HEK293T (cell line): ENCODE measurements at regions not wholly inside any gene's neighbourhood (a gene's known extent, or its start where the extent isn't known, plus 50 kb on each side); places are given as distances from the start of the nearest gene placed in this dataset.
A peak's percentile ranks its signal among the peaks of the same experiment; 100 is the strongest.

Experiments
- CTCF ChIA-PET: fragments of 350-600 bp; formaldehyde crosslinking; extraction: SDS; loops from one replicate; lab custom pipeline; 2021; ENCODE audit warnings: antibody characterized with exemption, inconsistent platforms; lab: Yijun Ruan, JAX
- POLR2A ChIA-PET: fragments of 350-600 bp; formaldehyde crosslinking; extraction: SDS; loops from one replicate; lab custom pipeline; 2020; ENCODE audit warnings: antibody characterized with exemption, inconsistent platforms; lab: Yijun Ruan, JAX
- DNase-seq: peaks from one replicate; pipeline ENCODE4 v3.0.0; 2012; ENCODE audit warnings: mixed read lengths; ENCODE audit errors: extremely low spot score
- ARNT ChIP-seq: fragments of 450-650 bp; IDR thresholded peaks from 2 replicates; pipeline ENCODE4 v1.6.1; 2017; ENCODE audit warnings: mild to moderate bottlenecking
- BHLHE40 ChIP-seq: fragments of 450-650 bp; IDR thresholded peaks from 2 replicates; pipeline ENCODE4 v1.6.1; 2016; ENCODE audit warnings: mild to moderate bottlenecking, moderate library complexity, borderline replicate concordance
- CTBP1 ChIP-seq: fragments of 450-650 bp; IDR thresholded peaks from 2 replicates; pipeline ENCODE4 v1.6.1; 2016; ENCODE audit warnings: borderline replicate concordance
- ELF4 ChIP-seq: fragments of 450-650 bp; IDR thresholded peaks from 2 replicates; pipeline ENCODE4 v1.6.1; 2017; ENCODE audit warnings: antibody characterized with exemption
- FOXA1 ChIP-seq: fragments of 450-650 bp; IDR thresholded peaks from 2 replicates; pipeline ENCODE4 v1.6.1; 2016; ENCODE audit warnings: mild to moderate bottlenecking
- FOXK2 ChIP-seq: fragments of 450-650 bp; IDR thresholded peaks from 2 replicates; pipeline ENCODE4 v1.6.1; 2016; ENCODE audit warnings: mild to moderate bottlenecking
- FOXM1 ChIP-seq: fragments of 450-650 bp; IDR thresholded peaks from 2 replicates; pipeline ENCODE4 v1.6.1; 2017; ENCODE audit warnings: mild to moderate bottlenecking, borderline replicate concordance
- HDGF ChIP-seq: fragments of 450-650 bp; IDR thresholded peaks from 2 replicates; pipeline ENCODE4 v1.6.1; 2017; ENCODE audit warnings: antibody characterized with exemption, borderline replicate concordance
- L3MBTL2 ChIP-seq: fragments of 450-650 bp; conservative IDR thresholded peaks from 2 replicates; pipeline ENCODE4 v1.6.1; 2016; ENCODE audit warnings: mild to moderate bottlenecking
- LEF1 ChIP-seq: fragments of 450-650 bp; IDR thresholded peaks from 2 replicates; pipeline ENCODE4 v1.6.1; 2017; ENCODE audit warnings: mild to moderate bottlenecking, borderline replicate concordance
- NFRKB ChIP-seq: fragments of 450-650 bp; IDR thresholded peaks from 2 replicates; pipeline ENCODE4 v1.6.1; 2016; ENCODE audit warnings: mild to moderate bottlenecking, moderate library complexity
- PKNOX1 ChIP-seq: fragments of 450-650 bp; IDR thresholded peaks from 2 replicates; pipeline ENCODE4 v1.6.1; 2016
- SP1 ChIP-seq: fragments of 450-650 bp; IDR thresholded peaks from 2 replicates; pipeline ENCODE4 v1.6.1; 2017
- SUZ12 ChIP-seq: fragments of 450-650 bp; IDR thresholded peaks from 2 replicates; pipeline ENCODE4 v1.6.1; 2016; ENCODE audit warnings: mild to moderate bottlenecking
- TARDBP ChIP-seq: fragments of 450-650 bp; IDR thresholded peaks from 2 replicates; pipeline ENCODE4 v1.6.1; 2016
- ZNF384 ChIP-seq: fragments of 450-650 bp; IDR thresholded peaks from 2 replicates; pipeline ENCODE4 v1.6.1; 2016

GRCh38 chr10:21175797-21176196 is 278.7 kb upstream of the NEBL start:
- ChIA-PET POLR2A (no interaction called here), CTCF (no interaction called here)
- DNase-seq: no peak
- TF ChIP-seq SUZ12 (no peak), FOXM1 (no peak), HDGF (no peak), LEF1 (no peak), L3MBTL2 (no peak), TARDBP (no peak), PKNOX1 (no peak), ELF4 (no peak), FOXK2 (no peak), SP1 (no peak), NFRKB (no peak), ZNF384 (no peak), FOXA1 (no peak)

DNA sequence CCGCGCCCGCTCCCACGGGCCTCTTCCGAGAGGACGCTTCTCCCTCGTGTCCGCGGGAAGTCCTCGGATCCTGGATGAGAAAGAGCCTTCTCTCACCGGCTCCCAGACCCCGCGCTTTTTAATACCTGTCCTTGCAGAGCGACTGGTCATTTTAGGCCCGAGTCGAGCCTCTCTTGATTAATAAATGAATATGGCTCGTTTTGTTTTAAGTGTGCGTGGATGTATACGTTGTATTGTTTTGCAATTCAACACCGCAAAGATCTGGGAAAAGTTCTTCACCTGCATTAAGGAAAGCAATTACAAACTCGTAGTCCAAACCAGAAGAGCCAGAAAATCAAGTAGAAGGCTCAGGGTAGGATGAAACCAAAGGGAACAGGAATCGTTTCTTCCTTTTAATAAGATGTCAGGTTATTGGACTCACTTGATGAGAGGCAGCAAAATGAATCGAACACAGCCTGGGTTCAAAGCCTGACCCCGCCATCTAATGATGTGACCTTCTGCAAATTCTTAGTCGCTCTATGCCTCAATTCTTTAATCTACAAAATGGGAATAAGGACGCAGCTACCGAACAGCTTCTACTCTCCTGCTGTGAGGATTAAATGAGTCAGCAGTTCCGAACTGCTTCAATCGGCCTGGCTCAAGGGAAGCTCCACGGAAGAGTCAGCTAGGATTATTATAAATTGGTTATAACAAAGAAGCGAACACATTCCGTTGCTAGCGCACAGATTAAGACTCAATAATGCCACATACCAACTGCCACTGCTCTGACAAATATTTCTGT is 277.8 kb upstream of the NEBL start:
- TF ChIP-seq L3MBTL2: no peak
- TF ChIP-seq SP1: no peak
- no peak for TF ChIP-seq ARNT
- TF ChIP-seq ELF4: no peak
- no peak for TF ChIP-seq FOXM1
- no peak for TF ChIP-seq NFRKB
- no peak for DNase-seq
- CTCF ChIA-PET: no interaction called here
- POLR2A ChIA-PET: no interaction called here

DNA sequence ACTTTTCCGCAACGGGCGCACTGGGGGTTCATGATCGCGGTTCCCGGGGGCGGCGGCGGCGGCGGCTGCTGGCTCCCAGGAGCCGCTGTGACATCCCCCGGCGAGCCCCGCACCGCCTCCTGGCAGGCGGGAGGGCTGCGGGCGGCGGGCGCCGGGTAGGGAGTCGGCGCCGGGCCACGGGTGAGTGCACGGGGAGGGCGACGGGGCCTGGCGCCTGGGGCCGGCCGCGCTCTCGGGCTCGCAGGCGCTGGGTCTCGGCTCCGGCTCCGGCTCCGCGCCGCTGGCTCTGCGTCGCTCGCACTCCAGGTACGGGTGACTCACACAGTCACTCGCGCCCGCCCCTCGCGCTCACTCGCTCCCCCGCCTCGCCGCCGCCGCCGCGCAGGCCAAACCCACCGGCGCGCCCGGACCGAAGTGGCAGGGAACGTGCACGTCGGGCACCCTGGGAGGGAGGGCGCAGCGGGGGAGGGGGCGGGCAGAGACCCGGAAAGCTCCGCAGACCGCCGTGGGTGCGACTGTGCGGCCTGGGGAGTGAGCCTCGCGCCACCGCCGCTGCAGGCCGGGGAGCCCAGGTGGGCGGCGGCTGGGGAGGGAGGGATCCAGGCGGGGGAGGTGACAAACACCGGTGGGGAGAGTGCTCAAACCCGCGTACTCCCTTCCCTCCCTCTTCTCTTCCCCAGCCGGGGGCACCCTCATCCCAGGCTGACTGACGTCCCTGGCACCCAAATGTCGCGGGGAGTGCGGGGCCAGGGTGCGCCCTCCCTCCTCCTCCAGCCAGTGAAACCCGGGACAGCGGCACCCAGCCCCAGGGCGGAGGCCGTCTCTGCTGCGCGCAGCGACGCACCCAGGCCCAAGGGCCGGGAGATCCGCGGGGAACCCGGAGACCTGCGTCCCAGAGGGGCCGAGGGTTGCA is 276.9 kb upstream of the NEBL start:
- DNase-seq: peak; percentile 55
- TF ChIP-seq FOXK2 (no peak), LEF1 (no peak), HDGF (no peak), L3MBTL2 (peak; percentile 48)
- CTCF ChIA-PET: no interaction called here
- POLR2A ChIA-PET: no interaction called here

DNA sequence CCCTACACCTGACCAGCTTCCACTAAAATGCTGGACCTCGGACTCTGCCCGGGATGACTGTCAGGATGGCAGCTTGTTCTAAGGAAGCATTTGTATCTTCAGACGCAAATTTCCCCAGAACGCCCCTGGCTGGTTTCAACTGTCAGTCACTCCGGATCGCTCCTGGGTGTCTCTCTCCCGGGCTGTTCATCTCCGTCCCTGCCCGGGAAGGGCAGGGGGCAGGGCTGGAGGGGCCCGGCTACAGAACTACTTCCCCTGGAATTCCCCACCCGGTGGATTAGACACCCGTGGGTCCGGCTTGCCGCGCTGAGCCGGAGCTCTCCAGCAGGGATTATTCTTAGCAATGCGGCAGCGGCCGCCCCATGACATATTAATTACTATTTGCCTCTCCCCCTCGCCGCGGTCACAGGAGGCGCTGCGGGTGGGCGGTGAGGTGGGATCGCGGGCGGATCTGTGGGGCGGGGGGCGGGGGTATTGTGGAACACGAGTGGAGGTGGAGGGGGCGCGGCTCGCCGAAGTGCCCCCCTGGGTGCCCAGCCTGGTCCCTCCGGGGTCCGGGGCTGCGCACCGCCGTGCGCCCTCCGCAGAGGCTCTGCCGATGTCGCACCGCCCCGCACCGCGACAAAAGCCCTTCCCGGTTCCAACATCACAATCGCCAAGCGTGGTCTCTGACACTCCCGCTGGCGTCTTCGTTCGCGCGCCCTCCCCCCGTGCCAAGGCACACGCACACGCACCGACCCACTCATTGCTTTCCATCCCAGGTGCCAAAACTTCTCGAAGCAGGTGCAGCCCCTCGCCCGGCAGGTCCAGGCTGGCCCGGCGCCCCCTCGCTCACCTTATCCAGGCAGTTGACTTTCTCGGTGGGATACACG is 276.1 kb upstream of the NEBL start:
- TF ChIP-seq SUZ12: no peak
- no peak for TF ChIP-seq SP1
- TF ChIP-seq TARDBP: no peak; the same call in 1 of the 2 replicates
- TF ChIP-seq FOXA1: no peak
- TF ChIP-seq ZNF384: no peak
- peak; percentile 79 for TF ChIP-seq PKNOX1
- TF ChIP-seq L3MBTL2: peak; percentile 50; the same call in 1 of the 2 replicates
- TF ChIP-seq FOXK2: no peak
- no peak for TF ChIP-seq NFRKB
- no peak for TF ChIP-seq CTBP1
- no peak for TF ChIP-seq ARNT
- ChIA-PET CTCF (interaction anchor here (0.7 to 0.8 kb wide), 2 partner anchors 18 to 98 kb away, joined by 3 to 5 read pairs; no protein-coding TSS in a partner anchor), POLR2A (no interaction called here)
- DNase-seq: peak; percentile 22

- no peak for DNase-seq
- TF ChIP-seq ZNF384 (no peak), SP1 (no peak), NFRKB (no peak), ARNT (no peak), SUZ12 (no peak), LEF1 (no peak), BHLHE40 (no peak), L3MBTL2 (no peak)
- ChIA-PET POLR2A (no interaction called here), CTCF (interaction anchor here (0.7 to 0.8 kb wide), 2 partner anchors 18 to 97 kb away, joined by 3 to 5 read pairs; no protein-coding TSS in a partner anchor)
Observed at GRCh38 chr10:21172542-21172929, 275.4 kb upstream of the NEBL start.

GRCh38 chr10:21171936-21172541 is 274.9 kb upstream of the NEBL start:
- ChIA-PET CTCF (interaction anchor here (0.7 to 0.8 kb wide), 2 partner anchors 19 to 97 kb away, joined by 3 to 5 read pairs; no protein-coding TSS in a partner anchor), POLR2A (no interaction called here)
- TF ChIP-seq FOXM1: no peak
- TF ChIP-seq SP1: no peak
- TF ChIP-seq LEF1: no peak
- no peak for TF ChIP-seq ELF4
- no peak for TF ChIP-seq TARDBP
- TF ChIP-seq SUZ12: no peak
- no peak for TF ChIP-seq BHLHE40
- TF ChIP-seq CTBP1: no peak
- no peak for TF ChIP-seq NFRKB
- TF ChIP-seq FOXA1: no peak
- DNase-seq: no peak
